Adrenal gland (tissue), 5 donors: ENCODE measurements at regions not wholly inside any gene's neighbourhood (a gene's known extent, or its start where the extent isn't known, plus 50 kb on each side); places are given as distances from the start of the nearest gene placed in this dataset.

Experiments
- CTCF ChIP-seq, 6 experiments: fragments of 450-650 bp in 4 of 6; fragments of 200-600 bp in 2 of 6; sonication (generic) in 1 of 6; IDR thresholded peaks; 1 replicate in 5 of 6; 2 replicates in 1 of 6; pipeline versions ENCODE4 v1.5.1 to v1.8.0; 2016 to 2021; ENCODE audit warnings: antibody characterized with exemption in 6 of 6, mild to moderate bottlenecking in 2 of 6, moderate library complexity in 1 of 6
- POLR2A ChIP-seq, 2 donors: fragments of 450-650 bp; IDR thresholded peaks; one replicate each; pipeline ENCODE4 v1.6.1; 2017; ENCODE audit warnings: antibody characterized with exemption in 2 of 2, mild to moderate bottlenecking in 2 of 2, moderate library complexity in 1 of 2
- donor health status: DM: no; HTN: no; CAD: no.

GRCh38 chr4:64216741-64217140, 192.5 kb downstream of the TECRL start:
- no peak for TF ChIP-seq CTCF (IDR thresholded peaks at IDR 0.05)
- TF ChIP-seq POLR2A (IDR thresholded peaks at IDR 0.05), result no peak
